SHP77 (cell line): ENCODE measurements at regions not wholly inside any gene's neighbourhood (a gene's known extent, or its start where the extent isn't known, plus 50 kb on each side); places are given as distances from the start of the nearest gene placed in this dataset.
"Not testable (repeated sequence)": the region's sequence is repeated elsewhere in the genome, so short reads cannot be mapped to it uniquely, and the experiment has no call there.

Experiments
- DNase-seq, 2 experiments: peaks; one replicate each; lab custom pipeline; 2025; lab: John Stamatoyannopoulos, UW

GRCh38 chr14:104481323-104481722 lies 98.2 kb upstream of the C14orf180 start:
- no peak for DNase-seq

GRCh38 chr14:104482017-104482416 lies 97.5 kb upstream of the C14orf180 start:
- DNase-seq: not testable (repeated sequence)

- DNase-seq: no peak
Observed at GRCh38 chr14:104486222-104486923, 93.2 kb upstream of the C14orf180 start.

- no peak for DNase-seq
Observed at GRCh38 chr14:104494483-104494882, 85.1 kb upstream of the C14orf180 start.

- no peak for DNase-seq
Observed at GRCh38 chr14:104496095-104496494, 83.5 kb upstream of the C14orf180 start.

GRCh38 chr14:104499784-104500760 lies 79.5 kb upstream of the C14orf180 start:
- no peak for DNase-seq

- no peak for DNase-seq
Observed at GRCh38 chr14:104502060-104502459, 77.5 kb upstream of the C14orf180 start.

GRCh38 chr14:104503691-104504090 lies 75.9 kb upstream of the C14orf180 start:
- no peak for DNase-seq

- DNase-seq: no peak
Observed at GRCh38 chr14:104504172-104504735, 75.3 kb upstream of the C14orf180 start.

- no peak for DNase-seq
Observed at GRCh38 chr14:104505085-104506074, 74.2 kb upstream of the C14orf180 start.

- DNase-seq: no peak
Observed at GRCh38 chr14:104506461-104507253, 72.9 kb upstream of the C14orf180 start.

GRCh38 chr14:104507443-104507842 lies 72.1 kb upstream of the C14orf180 start:
- no peak for DNase-seq

GRCh38 chr14:104509673-104510072 lies 69.9 kb upstream of the C14orf180 start:
- no peak for DNase-seq

GRCh38 chr14:104510216-104510615 lies 69.3 kb upstream of the C14orf180 start:
- DNase-seq: no peak

GRCh38 chr14:104510794-104511611 lies 68.6 kb upstream of the C14orf180 start:
- DNase-seq: no peak

GRCh38 chr14:104512061-104512460 lies 67.5 kb upstream of the C14orf180 start:
- DNase-seq: no peak

GRCh38 chr14:104512771-104513640 lies 66.6 kb upstream of the C14orf180 start:
- no peak for DNase-seq

- DNase-seq: no peak
Observed at GRCh38 chr14:104513641-104514046, 65.9 kb upstream of the C14orf180 start.
